ENCODE measurements at regions not wholly inside any gene's neighbourhood (a gene's known extent, or its start where the extent isn't known, plus 50 kb on each side); places are given as distances from the start of the nearest gene placed in this dataset.

DNA sequence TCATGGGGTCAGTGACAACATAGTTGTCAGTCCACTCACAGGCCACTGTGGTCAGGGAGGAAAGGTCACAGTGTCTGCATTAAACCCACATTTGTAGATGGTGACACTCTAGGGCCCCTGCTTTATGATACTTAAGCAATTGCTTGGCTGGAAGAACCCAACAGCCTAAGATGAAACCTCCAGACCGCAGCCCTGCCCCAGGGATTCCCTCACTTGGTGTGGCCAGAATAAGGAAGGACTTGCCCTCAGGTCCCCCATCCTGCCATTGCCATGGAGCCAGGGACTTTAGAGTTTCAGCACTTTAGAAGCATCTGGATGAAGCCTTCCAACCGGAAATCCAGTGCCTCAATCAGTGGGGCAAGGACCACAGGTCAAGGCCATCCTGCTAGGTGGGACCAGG is 63.9 kb upstream of the LAPTM4A start:
- TF ChIP-seq, protein P1, sequence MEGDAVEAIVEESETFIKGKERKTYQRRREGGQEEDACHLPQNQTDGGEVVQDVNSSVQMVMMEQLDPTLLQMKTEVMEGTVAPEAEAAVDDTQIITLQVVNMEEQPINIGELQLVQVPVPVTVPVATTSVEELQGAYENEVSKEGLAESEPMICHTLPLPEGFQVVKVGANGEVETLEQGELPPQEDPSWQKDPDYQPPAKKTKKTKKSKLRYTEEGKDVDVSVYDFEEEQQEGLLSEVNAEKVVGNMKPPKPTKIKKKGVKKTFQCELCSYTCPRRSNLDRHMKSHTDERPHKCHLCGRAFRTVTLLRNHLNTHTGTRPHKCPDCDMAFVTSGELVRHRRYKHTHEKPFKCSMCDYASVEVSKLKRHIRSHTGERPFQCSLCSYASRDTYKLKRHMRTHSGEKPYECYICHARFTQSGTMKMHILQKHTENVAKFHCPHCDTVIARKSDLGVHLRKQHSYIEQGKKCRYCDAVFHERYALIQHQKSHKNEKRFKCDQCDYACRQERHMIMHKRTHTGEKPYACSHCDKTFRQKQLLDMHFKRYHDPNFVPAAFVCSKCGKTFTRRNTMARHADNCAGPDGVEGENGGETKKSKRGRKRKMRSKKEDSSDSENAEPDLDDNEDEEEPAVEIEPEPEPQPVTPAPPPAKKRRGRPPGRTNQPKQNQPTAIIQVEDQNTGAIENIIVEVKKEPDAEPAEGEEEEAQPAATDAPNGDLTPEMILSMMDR (IDR thresholded peaks at IDR 0.05; ENCODE audit: low read length): no peak
- no peak for TF ChIP-seq EZH2 (optimal IDR thresholded peaks at IDR 0.05; ENCODE audit: low read depth, low read length)
